ENCODE measurements at regions not wholly inside any gene's neighbourhood (a gene's known extent, or its start where the extent isn't known, plus 50 kb on each side); places are given as distances from the start of the nearest gene placed in this dataset.

DNA sequence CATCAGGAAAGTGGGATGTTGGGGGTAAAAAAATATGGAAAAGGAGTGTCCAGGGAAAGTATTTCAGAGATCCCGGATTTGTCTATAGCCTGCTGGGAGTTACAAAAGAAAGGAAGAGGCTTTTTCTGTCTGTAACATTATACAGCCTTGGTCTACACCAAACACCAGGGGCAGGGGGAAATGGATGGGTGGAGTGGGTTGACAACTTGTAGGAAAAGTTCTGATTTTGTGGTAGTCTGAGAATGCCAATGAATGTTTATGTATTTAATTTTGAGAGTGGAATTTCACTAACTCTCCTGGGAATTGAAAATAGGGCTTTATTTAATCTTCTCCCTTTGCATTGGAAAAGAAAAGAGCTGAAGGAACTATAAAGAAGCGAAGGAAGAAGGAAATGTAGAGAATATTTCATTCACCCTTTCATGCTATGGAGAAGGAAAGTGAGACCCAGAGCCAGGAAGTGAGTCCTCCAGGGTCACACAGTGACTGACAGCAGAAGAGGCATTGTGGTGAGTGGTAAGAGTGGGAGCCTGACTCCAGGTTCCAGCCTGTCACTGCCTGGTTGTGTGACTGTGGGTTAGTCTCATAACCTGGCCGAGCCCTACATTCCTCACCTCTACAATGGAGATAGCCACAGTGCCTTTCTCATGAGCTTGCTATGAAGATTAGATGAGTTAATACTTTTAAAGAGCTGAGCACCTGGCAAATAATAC lies 346.3 kb upstream of the TNP1 start:
- no peak for DNase-seq (ENCODE audit: low spot score)

DNA sequence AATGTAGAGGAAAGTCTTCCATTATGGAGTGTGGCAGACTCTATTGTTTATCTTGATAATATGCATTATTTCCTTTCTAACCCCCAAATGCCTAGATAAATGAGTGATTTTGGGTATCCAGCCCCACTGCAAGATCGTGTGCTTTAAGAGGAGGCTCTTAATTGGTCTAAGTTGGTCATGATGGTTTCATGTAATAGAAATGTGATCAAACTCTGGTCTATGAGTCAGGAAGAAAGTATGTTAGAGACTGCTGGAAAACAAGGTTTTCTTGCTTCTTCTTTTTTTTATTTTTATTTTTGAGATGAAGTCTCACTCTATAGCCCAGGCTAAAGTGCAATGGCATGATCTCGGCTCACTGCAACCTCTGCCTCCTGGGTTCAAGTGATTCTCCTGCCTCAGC lies 344.5 kb upstream of the TNP1 start:
- no peak for DNase-seq (ENCODE audit: low spot score)

DNA sequence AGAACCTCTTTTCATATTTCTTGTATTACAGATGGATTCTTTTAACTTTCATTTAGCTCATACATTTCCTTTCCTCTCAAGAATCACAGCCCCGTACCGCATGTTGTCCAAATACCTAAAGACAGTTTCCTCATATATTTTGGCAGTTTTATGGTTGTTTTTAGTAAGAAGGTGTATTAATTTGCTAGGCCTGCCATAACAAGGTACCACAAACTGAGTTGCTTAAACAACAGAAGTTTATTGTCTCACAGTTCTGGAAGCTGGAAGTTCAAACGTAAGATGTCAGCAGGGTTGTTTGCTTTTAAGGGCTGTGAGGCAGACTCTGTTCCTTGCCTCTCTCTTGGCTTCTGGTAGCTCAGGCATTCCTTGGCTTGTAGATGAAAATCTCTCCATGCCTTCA lies 343.2 kb upstream of the TNP1 start:
- no peak for DNase-seq (ENCODE audit: low spot score)

DNA sequence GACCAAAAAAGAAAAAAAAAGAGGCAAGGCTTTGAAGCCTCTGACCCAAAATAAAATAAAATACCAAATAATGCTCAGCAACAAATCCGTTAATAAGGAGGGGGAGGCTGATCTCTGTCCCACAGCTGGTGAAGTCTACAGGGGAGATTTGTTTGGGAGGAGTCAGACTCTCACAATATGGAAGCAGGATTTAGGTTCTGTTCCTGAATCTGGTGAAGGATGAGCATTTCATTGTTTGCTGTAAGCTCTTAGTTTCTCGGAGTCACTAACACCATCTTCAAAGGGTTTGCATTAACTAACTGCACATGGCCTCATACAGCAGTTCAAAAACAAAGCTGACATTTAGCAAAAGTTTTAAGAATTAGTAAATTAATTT lies 339.4 kb upstream of the TNP1 start:
- no peak for DNase-seq (ENCODE audit: low spot score)

DNA sequence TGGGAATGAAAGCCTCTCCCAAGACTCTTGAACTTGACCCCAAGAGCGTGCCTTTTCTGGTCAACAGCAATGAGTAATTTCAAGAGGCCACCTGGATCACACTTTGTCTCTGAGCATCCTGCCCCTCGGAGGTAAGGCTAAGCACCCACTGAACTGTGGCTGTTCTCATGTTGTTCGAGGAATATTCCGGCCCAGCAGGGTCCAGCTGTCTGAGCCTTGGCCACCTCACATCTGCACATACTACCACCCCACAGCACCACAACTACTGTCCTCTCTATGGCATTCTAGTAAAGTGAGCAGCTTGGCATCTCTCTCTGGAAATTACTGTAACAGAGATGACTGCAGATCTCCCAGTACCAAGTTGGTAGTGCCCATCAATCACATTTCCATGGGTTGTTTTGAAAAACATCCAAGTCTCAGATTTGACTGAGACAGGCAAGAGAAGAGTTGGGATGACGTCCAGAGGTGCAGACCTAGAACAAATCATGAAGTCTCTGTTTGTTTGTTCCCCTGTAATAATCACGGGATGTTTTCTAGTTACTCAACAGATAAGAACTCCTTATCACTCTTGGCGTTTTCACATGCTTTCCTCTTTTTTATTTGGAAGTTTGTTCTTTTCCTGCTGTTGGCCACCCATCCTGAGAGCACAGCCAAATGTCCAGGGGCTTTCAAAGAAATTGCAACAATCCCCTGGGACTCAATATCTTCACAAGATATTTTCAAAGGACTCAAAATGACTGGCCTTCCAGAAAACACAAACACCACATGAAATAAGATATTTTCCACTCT lies 336.0 kb upstream of the TNP1 start:
- DNase-seq (ENCODE audit: low spot score) = no peak

DNA sequence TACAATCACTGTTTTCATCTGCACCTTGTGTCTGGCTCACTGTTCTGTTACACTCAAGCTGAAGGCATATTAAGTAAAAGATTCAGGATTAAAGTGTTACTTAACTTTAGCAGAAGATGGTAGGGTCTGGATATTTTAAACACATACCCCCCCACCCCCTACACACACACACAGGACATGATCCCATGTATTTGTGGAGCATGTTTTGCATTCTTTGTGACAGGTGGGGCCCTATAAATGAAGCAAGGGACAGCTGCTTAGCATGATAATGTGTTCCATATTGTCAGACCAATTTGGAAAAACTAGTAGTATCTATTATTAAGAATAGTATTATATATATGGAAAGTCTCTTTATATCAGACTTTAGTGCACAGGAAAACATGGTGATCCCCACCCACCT lies 335.2 kb upstream of the TNP1 start:
- DNase-seq (ENCODE audit: low spot score) = no peak

DNA sequence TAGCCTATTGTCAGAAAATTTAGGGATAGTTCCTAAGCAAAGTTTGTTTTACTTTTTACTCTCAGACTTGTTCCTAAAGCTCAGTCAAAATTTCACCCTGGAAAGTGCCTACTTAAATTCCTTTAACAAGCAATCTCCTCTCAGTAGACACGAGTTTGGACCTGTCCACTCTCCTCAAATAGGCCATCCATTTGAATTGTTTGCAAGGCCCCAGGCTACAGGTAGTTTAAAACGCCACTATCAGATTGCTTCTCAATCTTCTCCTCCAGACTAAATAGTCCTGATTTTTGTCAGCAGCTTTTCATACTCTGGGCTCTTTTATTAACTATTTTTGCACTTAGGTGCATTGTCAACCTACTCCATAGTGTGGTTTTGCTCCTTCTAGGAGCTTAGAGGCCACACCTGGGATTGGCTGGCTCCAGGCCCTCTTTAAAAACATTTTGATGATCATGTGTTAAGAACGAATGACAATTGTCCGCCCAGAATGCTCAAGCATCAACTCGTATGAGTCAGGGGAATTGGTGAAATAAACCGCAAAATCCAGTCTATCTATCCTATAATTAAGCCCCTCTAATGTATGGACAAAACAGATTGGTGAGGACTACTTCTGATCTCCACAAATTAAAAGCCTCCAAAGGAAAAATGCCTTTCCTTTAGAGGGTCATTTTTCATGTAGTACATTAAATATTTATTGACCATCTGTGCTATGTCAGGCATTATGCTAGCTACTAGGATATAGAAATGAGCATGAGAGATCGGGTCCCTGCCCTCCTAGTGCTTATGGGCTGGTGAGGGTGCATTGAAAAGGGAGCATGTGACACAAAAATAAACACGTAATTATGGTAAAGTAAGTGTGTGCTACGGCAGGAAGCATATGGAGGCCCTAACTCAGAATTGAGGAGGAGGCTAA lies 333.8 kb upstream of the TNP1 start:
- no peak for DNase-seq (ENCODE audit: low spot score)

DNA sequence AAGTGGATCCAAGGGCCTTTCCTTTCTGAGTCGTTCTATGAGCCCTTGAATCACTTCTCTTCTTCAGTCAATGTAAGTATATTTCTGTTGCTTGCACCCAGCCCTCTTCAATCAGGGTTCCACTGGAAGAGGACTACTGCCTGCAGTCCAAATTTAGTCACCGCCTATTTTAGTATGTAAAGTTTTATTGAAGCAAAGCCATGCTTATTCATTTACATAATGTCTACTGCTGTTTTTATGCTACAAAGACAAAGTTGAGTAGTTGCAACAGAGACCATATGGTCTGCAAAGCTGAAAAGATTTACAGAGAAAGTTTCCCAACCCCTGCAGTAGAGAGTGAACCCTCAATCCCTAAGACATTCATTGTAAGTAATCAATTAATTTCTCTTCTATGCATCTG lies 332.5 kb upstream of the TNP1 start:
- DNase-seq (ENCODE audit: low spot score) = no peak

DNA sequence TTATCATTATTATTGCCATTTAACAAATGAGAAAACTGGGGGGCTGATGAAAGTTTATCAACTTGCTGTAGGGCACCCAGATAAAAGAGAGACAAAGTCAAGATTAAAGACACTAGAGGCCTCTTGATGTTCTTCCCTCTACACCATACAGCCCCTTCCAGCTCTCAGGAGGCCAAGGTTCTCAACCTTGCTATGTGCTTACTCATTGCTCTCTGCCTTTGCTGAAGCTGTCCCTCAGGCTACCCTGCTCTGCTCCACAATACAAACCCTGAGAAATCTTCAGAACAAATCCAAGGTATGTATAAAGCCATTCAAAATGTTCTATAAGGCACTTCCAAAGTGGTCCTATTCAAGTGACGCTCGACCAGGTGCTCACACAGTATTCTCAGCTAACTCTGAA lies 329.9 kb upstream of the TNP1 start:
- DNase-seq (ENCODE audit: low spot score) = no peak

DNA sequence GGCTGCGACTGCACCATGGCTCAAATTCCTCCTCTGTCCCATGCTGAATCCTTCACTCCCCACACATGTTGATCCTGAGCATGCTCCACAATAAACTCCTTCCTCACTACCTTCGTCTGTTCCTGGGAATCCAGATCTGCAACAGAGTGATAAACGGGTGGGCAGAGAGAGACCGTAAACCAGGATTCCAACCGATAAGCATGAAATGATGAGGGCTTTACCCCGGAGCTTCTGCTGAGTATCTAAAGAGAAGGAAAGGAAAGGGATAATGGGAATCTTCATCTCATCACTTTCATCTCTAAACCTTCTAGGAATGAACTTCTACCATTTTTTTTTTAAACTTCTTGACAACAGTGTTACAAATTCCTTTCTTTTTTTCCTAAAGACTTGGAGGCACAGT lies 329.3 kb upstream of the TNP1 start:
- no peak for DNase-seq (ENCODE audit: low spot score)

DNA sequence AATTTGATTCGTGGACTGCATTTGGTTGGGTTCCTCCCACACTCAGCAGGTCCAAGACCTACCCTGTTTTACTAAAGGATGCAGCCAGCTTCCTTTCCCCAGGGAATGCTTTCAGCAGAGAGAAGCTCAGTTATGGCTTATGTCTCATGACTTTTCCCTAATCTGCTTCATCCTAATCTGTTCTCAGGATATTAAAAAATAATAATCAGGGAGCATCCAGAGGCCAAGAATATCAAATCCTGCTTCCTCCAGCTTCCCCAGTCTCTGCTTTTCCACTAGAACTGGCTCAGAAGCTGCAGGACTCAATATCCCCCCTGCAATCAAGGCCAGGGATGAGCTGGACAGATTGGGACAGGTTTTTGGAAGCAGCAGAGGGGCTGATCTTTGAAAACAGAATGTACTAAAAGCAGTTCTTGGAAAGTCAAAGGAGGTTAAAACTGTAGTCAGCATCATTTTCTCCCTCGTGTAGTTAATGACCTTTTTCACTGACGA lies 326.9 kb upstream of the TNP1 start:
- no peak for DNase-seq (ENCODE audit: low spot score)

DNA sequence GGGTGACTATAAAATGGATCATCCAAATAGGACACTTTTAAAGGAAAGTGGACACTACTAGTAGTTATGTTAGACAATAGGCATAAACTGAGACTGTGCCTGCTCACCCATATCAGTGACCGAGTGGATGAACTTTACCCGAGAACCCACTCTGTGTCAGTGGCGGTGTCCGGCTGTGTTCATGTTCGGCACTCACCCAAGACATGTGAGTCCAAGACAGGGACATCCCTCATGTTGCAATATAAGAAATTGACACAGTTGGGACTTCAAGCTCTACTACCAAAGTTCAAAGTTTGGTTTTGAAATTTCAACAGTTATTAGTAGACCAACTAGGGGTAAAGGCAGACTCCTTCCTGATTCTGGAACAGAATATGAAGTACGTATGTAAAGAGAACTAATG lies 326.3 kb upstream of the TNP1 start:
- no peak for DNase-seq (ENCODE audit: low spot score)

DNA sequence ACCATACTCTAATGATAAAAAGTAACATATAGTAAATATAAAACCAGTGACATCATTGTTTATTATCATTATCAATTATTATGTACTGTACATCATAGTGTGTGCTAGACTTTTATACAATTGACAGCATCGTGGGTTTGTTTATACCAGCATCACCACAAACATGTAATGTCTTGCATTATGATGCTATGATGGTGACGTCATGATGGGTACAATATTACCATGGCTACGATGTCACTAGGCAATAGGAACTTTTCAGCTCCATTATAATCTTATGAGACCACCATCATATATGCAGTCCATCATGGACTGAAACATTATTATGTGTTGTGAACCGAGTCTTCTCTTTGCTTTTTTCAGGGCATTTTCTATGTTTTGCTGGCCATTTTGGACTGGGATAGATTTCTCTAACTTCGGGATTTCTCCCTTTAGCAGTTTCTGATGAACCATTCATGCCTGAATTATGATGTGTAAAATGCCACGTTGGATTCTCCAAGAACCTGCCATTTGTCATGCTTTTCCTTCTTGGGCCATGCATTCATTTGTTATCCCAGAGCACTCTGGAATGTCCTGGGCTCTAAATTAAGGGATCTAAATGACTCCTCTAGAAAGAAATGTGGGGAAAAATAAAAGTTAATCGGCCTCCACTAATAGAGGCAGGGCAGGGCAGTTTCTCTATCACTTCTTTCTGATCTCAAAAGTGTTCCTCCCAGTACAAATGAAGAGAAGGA lies 325.6 kb upstream of the TNP1 start:
- DNase-seq (ENCODE audit: low spot score) = no peak

DNA sequence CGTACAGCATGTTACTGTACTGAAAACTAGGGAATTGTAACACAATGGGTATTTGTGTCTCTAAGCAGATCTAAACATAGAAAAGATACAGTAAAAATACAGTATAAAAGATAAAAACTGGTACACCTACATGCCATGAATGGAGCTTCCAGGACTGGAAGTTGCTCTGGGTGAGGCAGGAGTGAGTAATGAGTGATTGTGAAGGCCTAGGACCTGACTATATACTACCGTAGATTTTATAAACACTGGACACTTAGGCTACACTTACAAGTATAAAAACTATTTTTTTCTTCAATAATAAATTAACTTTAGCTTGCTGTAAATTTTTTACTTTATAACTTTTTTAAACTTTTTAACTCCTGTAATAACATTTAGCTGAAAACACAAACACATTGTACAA lies 324.4 kb upstream of the TNP1 start:
- DNase-seq (ENCODE audit: low spot score) = no peak

DNA sequence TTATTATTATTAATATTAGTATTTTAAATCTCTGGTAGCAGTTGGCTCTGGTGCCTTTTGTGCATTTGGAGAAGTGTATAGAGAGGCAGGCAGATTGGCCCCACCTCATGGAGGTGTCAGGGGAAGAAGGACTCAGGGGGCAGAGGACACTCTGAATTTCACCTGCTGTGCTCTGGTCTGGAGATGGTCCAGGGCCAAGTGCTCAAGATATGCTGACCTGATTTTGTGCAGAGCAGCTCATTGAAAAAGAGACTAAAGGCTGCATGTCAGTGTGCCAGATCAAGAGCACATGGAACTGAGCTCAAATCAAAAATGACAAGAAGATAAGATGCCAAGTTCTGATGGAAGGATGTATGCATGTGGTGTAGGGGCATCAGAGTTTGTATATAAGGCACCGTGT lies 323.6 kb upstream of the TNP1 start:
- DNase-seq (ENCODE audit: low spot score) = no peak

DNA sequence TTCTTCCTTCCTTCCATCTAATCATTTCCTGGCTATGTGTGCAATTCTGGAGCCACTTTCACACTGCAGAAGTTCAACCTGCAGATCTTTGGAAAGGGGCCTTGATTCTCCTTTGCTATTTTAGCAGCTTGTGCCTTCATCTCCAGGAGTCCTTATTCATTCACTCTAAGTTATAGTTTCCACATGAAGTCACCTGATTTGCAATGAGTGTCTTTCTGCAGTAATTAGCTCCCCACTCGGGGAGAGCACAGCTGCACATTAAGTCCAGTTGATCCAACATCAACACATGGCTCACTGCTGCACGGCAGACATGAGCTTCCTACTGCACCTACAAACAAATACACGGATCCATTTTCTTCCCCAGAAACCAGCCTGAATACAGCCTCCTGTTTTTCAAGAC lies 323.1 kb upstream of the TNP1 start:
- no peak for DNase-seq (ENCODE audit: low spot score)

DNA sequence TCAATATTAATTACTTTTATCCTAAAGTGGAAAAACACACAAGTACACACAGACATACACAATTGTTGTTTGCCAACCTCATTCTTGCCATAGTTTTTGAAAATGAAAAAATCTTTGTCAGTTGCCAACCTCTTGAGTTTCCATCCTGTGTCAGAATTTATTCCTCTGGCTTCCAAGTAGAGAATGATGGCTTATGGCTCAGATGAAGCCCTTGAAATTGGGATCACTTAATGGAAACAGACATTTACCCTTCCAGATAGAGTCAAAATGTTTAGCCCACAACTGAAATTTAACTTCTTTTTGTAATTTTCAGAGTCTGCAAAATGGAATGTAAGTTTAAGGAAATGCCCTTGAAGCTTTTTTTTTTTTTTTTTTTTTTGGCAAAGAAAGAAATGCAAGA lies 321.6 kb upstream of the TNP1 start:
- no peak for DNase-seq (ENCODE audit: low spot score)

DNA sequence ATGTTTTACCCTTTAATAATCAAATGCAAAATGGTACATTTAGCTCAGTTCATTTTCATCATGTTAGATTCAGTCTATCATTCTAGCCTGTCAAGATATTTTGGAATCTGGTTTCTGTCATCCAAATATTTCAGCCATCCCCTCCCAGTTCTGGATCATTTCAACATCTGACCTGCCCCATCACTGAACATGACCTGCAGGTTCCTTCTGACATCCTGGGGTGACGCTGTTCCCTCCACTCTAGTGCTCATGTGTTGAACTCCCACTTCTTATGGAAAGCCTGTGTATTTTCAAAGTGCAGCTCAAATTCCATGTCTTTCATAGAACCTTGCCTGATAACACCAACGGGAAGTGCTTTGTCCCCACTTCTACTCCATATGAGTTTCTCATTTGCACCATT lies 320.0 kb upstream of the TNP1 start:
- no peak for DNase-seq (ENCODE audit: low spot score)

DNA sequence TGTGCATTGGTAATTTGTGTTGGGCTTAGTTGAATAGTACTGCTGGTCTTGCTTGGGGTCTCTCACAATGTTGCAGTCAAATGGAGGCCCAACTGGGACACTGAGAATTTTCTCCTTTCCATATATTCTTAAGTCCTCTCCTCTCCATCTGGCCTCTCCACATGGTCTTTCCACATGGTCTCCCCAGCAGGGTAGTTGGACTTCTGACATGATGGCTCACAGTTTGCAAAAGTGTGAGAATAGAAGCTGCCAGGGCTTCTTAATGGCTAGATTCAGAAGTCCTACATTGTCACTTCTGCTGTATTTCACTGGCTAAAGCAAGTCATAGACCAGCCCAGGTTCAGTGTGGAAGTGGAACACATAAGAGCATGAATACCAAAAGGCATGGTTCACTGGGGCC lies 318.5 kb upstream of the TNP1 start:
- DNase-seq (ENCODE audit: low spot score) = no peak

DNA sequence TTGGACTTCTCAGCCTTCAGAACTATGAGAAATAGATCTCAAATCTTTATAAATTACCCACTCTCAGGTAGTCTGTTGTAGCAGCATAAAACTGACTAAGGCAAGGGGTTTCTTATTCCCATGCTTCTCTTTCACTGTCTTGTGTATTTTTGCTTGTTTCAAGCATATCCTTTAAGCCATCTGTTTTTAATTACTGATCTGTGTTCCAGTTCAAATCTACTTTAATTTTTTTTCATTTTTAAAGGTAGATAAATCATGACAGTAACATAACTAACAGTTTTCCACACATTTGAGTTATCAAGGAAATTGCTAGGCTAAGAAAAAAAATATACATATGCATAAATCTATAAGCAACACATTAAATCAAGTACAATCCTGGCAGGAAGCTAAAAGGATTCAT lies 317.9 kb upstream of the TNP1 start:
- DNase-seq (ENCODE audit: low spot score) = no peak

DNA sequence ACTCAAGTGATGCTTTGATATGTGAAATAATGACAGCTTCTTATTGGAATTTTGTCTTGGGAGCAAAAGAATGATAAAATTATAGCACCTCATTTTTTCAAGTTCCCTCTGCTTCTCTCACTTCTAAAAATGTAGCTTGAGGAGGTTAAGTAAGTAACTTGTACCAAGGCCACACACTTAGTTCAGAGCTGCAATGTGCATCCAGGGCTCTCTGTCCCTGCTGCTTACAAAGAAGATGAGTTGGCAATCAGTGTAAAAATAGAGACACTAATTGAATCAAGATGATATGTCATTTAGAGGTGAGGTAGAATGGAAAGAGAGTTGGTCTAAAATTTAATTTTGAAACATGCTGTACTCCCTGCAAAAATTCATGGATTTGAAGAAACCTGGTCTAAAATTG lies 312.0 kb upstream of the TNP1 start:
- no peak for DNase-seq (ENCODE audit: low spot score)

DNA sequence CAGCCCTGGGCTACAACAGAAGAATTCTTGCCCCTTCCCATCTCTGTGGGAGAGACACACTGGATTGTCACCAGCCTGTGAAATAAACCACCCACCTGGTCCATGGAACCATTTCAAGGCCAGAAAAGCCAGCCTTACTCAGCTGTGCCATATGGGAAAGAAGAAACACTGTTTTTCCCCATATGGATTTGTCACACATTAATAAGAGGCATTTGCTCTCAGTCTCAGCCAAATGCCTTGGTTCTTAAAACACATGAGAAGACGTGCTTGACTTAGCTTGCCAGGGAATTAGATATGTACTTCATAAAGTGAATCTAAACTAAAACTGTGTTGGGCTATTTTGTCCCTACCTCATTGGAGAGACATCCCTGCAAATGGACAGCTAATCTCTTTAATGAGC lies 308.6 kb upstream of the TNP1 start:
- DNase-seq (ENCODE audit: low spot score) = no peak

Measured in HT-29 (cell line).